PC-9 (cell line): ENCODE measurements at regions not wholly inside any gene's neighbourhood (a gene's known extent, or its start where the extent isn't known, plus 50 kb on each side); places are given as distances from the start of the nearest gene placed in this dataset.

Experiments used
- CTCF ChIP-seq: fragments of 200-600 bp; sonication (generic); conservative IDR thresholded peaks from 2 replicates; pipeline ENCODE4 v1.6.1; 2017; ENCODE audit warnings: mixed run types, antibody characterized with exemption, mild to moderate bottlenecking, moderate library complexity
- EZH2 ChIP-seq: fragments of 200-600 bp; sonication (generic); IDR thresholded peaks from 2 replicates; pipeline ENCODE4 v1.8.0; 2017; ENCODE audit warnings: antibody characterized with exemption, low read depth

GRCh38 chrX:25275159-25275558 is 259.4 kb upstream of the ARX start:
- TF ChIP-seq CTCF (no peak), EZH2 (no peak)
